ENCODE measurements at regions not wholly inside any gene's neighbourhood (a gene's known extent, or its start where the extent isn't known, plus 50 kb on each side); places are given as distances from the start of the nearest gene placed in this dataset.

- no peaks in the 10 kb centered on the region for H3K4me1 ChIP-seq
- Mint-ChIP-seq H3K4me1 (ENCODE audit: low read depth, unreplicated experiment) (no peaks in the 10 kb centered on the region), H3K27ac (ENCODE audit: unreplicated experiment) (no peak overlapping the region), H3K4me3 (ENCODE audit: unreplicated experiment) (no peak overlapping the region), H3K9me3 (ENCODE audit: unreplicated experiment) (no peaks in the 10 kb centered on the region), H3K27me3 (ENCODE audit: insufficient read depth, unreplicated experiment) (peaks cover 5% of the 10 kb centered on the region), H3K36me3 (ENCODE audit: insufficient read depth, unreplicated experiment) (no peaks in the 10 kb centered on the region)
- ChIA-PET POLR2A (no interaction called here), CTCF (interaction anchor here (0.7 kb wide), 1 partner anchor 404 kb away, joined by 3 read pairs; no protein-coding TSS in a partner anchor)
- no peak for DNase-seq
- no peaks in the 10 kb centered on the region for H3K27me3 ChIP-seq (replicated peaks; ENCODE audit: control insufficient read depth, insufficient read depth, low read length)
- no TSS peak for BruUV-seq (replicated peaks)
- intact Hi-C loops (cut with micrococcal nuclease; ENCODE audit: unreplicated experiment) = no loop called here
- H3K36me3 ChIP-seq (ENCODE audit: control insufficient read depth, insufficient read depth, low read length) = no peaks in the 10 kb centered on the region
- no peaks in the 10 kb centered on the region for H3K9me3 ChIP-seq
- TF ChIP-seq CTCF (IDR thresholded peaks at IDR 0.05; ENCODE audit: insufficient read depth in 1 of 2, low read depth in 1 of 2, low read length in 1 of 2, severe bottlenecking in 1 of 2, unreplicated experiment in 1 of 2) = no peak
- H3K4me3 ChIP-seq (ENCODE audit: low read depth, low read length) = no peak overlapping the region
Observed at GRCh38 chr2:142536966-142537365, 340.5 kb upstream of the KYNU start.

- TF ChIP-seq CTCF (IDR thresholded peaks at IDR 0.05; ENCODE audit: insufficient read depth in 1 of 2, low read depth in 1 of 2, low read length in 1 of 2, severe bottlenecking in 1 of 2, unreplicated experiment in 1 of 2) = no peak
Observed at GRCh38 chr2:142536492-142536891, 341.0 kb upstream of the KYNU start.

GRCh38 chr2:142535311-142535710 is 342.2 kb upstream of the KYNU start:
- no TSS peak for BruUV-seq (replicated peaks)
- Mint-ChIP-seq H3K9me3 (ENCODE audit: unreplicated experiment) (no peaks in the 10 kb centered on the region), H3K4me3 (ENCODE audit: unreplicated experiment) (no peak overlapping the region), H3K4me1 (ENCODE audit: low read depth, unreplicated experiment) (no peaks in the 10 kb centered on the region), H3K27me3 (ENCODE audit: insufficient read depth, unreplicated experiment) (peaks cover 2% of the 10 kb centered on the region), H3K27ac (ENCODE audit: unreplicated experiment) (no peak overlapping the region), H3K36me3 (ENCODE audit: insufficient read depth, unreplicated experiment) (no peaks in the 10 kb centered on the region)
- H3K36me3 ChIP-seq (ENCODE audit: control insufficient read depth, insufficient read depth, low read length) = no peaks in the 10 kb centered on the region
- H3K9me3 ChIP-seq = no peaks in the 10 kb centered on the region
- no peak for TF ChIP-seq CTCF (IDR thresholded peaks at IDR 0.05; ENCODE audit: insufficient read depth in 1 of 2, low read depth in 1 of 2, low read length in 1 of 2, severe bottlenecking in 1 of 2, unreplicated experiment in 1 of 2)
- intact Hi-C loops (cut with micrococcal nuclease; ENCODE audit: unreplicated experiment) = no loop called here
- no peak overlapping the region for H3K4me3 ChIP-seq (ENCODE audit: low read depth, low read length)
- no peaks in the 10 kb centered on the region for H3K4me1 ChIP-seq
- no peaks in the 10 kb centered on the region for H3K27me3 ChIP-seq (replicated peaks; ENCODE audit: control insufficient read depth, insufficient read depth, low read length)
- DNase-seq = no peak
- POLR2A ChIA-PET = no interaction called here
- CTCF ChIA-PET = no interaction called here

More at GRCh38 chr2:142536492-142536891, 341.0 kb upstream of the KYNU start:
- H3K27ac Mint-ChIP-seq (ENCODE audit: unreplicated experiment) = no peak overlapping the region
- ChIA-PET CTCF (interaction anchor here (0.7 kb wide), 1 partner anchor 405 kb away, joined by 3 read pairs; no protein-coding TSS in a partner anchor), POLR2A (no interaction called here)
- no TSS peak for BruUV-seq (replicated peaks)
- intact Hi-C loops (cut with micrococcal nuclease; ENCODE audit: unreplicated experiment) = no loop called here
- no peaks in the 10 kb centered on the region for H3K4me1 Mint-ChIP-seq (ENCODE audit: low read depth, unreplicated experiment)
- Histone ChIP-seq H3K4me1 (no peaks in the 10 kb centered on the region), H3K27me3 (replicated peaks; ENCODE audit: control insufficient read depth, insufficient read depth, low read length) (no peaks in the 10 kb centered on the region), H3K4me3 (ENCODE audit: low read depth, low read length) (no peak overlapping the region), H3K9me3 (no peaks in the 10 kb centered on the region), H3K36me3 (ENCODE audit: control insufficient read depth, insufficient read depth, low read length) (no peaks in the 10 kb centered on the region)
- no peak for DNase-seq
- no peak overlapping the region for H3K4me3 Mint-ChIP-seq (ENCODE audit: unreplicated experiment)
- no peaks in the 10 kb centered on the region for H3K36me3 Mint-ChIP-seq (ENCODE audit: insufficient read depth, unreplicated experiment)
- no peaks in the 10 kb centered on the region for H3K9me3 Mint-ChIP-seq (ENCODE audit: unreplicated experiment)
- H3K27me3 Mint-ChIP-seq (ENCODE audit: insufficient read depth, unreplicated experiment) = peaks cover 5% of the 10 kb centered on the region

All from Caco-2 (cell line).